ENCODE measurements at regions not wholly inside any gene's neighbourhood (a gene's known extent, or its start where the extent isn't known, plus 50 kb on each side); places are given as distances from the start of the nearest gene placed in this dataset.
A peak's percentile ranks its signal among the peaks of the same experiment; 100 is the strongest.

DNA sequence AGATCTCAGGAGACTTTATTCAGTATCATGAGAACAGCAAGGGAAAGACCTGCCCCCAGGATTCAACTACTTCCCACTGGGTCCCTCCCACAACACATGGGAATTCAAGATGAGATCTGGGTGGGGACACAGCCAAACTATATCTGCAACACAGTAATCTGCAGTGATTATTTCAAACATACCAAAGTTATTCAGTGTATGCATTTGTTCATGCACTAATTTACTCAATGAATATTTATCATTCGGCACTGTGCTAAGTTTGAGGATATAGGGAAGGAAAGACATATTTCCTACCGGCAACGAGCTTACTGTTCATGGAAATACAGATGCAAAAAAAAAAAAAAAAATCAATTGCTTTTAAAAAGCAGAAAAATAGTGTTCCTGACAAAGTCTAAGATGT is 91.6 kb upstream of the IMMP2L start:
- H3K36me3 ChIP-seq (ENCODE audit: control insufficient read depth in 2 of 2, extremely low read depth in 1 of 2, insufficient read depth in 2 of 2, low read length in 2 of 2), result no peaks in the 10 kb centered on the region
- FAIRE-seq (no peak), DNase-seq (ENCODE audit: low read depth, low spot score) (no peak)
- no peak overlapping the region for H3K4me2 ChIP-seq (ENCODE audit: control insufficient read depth, extremely low read depth, insufficient read depth, low read depth, low read length)
- TF ChIP-seq, protein P1, sequence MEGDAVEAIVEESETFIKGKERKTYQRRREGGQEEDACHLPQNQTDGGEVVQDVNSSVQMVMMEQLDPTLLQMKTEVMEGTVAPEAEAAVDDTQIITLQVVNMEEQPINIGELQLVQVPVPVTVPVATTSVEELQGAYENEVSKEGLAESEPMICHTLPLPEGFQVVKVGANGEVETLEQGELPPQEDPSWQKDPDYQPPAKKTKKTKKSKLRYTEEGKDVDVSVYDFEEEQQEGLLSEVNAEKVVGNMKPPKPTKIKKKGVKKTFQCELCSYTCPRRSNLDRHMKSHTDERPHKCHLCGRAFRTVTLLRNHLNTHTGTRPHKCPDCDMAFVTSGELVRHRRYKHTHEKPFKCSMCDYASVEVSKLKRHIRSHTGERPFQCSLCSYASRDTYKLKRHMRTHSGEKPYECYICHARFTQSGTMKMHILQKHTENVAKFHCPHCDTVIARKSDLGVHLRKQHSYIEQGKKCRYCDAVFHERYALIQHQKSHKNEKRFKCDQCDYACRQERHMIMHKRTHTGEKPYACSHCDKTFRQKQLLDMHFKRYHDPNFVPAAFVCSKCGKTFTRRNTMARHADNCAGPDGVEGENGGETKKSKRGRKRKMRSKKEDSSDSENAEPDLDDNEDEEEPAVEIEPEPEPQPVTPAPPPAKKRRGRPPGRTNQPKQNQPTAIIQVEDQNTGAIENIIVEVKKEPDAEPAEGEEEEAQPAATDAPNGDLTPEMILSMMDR (optimal IDR thresholded peaks at IDR 0.05 in 1 of 3, IDR thresholded peaks at IDR 0.05 in 1 of 3, conservative IDR thresholded peaks at IDR 0.05 in 1 of 3; ENCODE audit: extremely low read depth in 1 of 3, insufficient read depth in 2 of 3, low read length in 3 of 3), result no peak
- no peak for TF ChIP-seq EZH2 (IDR thresholded peaks at IDR 0.05; ENCODE audit: low read length)
- H3K4me1 ChIP-seq (ENCODE audit: control insufficient read depth, extremely low read depth, insufficient read depth, low read length), result no peaks in the 10 kb centered on the region
- peaks cover 4% of the 10 kb centered on the region for H3K27me3 ChIP-seq (ENCODE audit: control insufficient read depth, extremely low read depth, insufficient read depth, low read length)
- H3K9me3 ChIP-seq (ENCODE audit: control insufficient read depth, low read depth, low read length), result no peaks in the 10 kb centered on the region
- H3K27ac ChIP-seq (ENCODE audit: control insufficient read depth, insufficient read depth, low read length), result no peak overlapping the region
- H2AFZ ChIP-seq (ENCODE audit: control insufficient read depth, low read length), result no peak overlapping the region
- H4K20me1 ChIP-seq (ENCODE audit: control insufficient read depth, extremely low read depth, insufficient read depth, low read length), result no peaks in the 10 kb centered on the region
- H3K4me3 ChIP-seq (ENCODE audit: control insufficient read depth in 2 of 3, extremely low read depth in 1 of 3, insufficient read depth in 2 of 3, low read depth in 1 of 3, low read length in 3 of 3), result no peak overlapping the region
- dilution Hi-C loops (cut with MboI; ENCODE audit: extremely low pct_ligation_motif_present, low sequenced_read_pairs), result no loop called here
- H3K9me1 ChIP-seq (ENCODE audit: control insufficient read depth, extremely low read depth, insufficient read depth, low read length), result no peaks in the 10 kb centered on the region
- no peaks in the 10 kb centered on the region for H3K79me2 ChIP-seq (ENCODE audit: control insufficient read depth, insufficient read depth, low read length)
- H3K9ac ChIP-seq (ENCODE audit: control insufficient read depth, extremely low read depth, insufficient read depth, low read length), result no peak overlapping the region

DNA sequence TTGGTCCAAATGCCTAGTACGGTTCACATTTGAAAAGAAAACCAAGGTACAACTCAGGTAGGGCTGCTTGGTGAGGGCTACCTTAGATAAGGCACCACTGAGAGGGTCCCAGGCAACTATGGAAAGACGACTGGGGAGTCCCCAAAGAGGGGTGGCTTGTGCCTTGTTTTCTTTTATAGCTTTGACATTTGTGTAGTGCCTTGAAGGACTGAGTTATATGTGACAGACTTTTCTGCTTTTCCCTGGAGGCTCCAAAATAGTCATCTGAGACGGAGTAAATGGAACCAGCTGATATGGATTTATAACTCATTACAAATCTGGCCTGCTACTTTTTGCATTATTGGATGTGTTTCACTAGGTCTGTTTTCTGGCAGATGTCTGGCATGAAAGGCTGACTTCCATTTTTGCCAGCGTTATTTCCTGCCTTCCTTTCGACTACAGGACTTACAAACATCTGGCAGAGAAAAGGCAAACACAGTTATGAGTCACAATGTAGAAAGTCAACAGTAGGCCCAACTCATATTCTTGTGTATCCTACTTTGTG is 88.2 kb upstream of the IMMP2L start:
- no peak for DNase-seq (ENCODE audit: low read depth, low spot score)
- no peak overlapping the region for H2AFZ ChIP-seq (ENCODE audit: control insufficient read depth, low read length)
- H3K9me3 ChIP-seq (ENCODE audit: control insufficient read depth, low read depth, low read length), result no peaks in the 10 kb centered on the region
- H3K4me1 ChIP-seq (ENCODE audit: control insufficient read depth, extremely low read depth, insufficient read depth, low read length), result no peaks in the 10 kb centered on the region
- no peaks in the 10 kb centered on the region for H3K79me2 ChIP-seq (ENCODE audit: control insufficient read depth, insufficient read depth, low read length)
- dilution Hi-C loops (cut with MboI; ENCODE audit: extremely low pct_ligation_motif_present, low sequenced_read_pairs), result no loop called here
- TF ChIP-seq EZH2 (IDR thresholded peaks at IDR 0.05; ENCODE audit: low read length), result no peak
- TF ChIP-seq, protein P1 (optimal IDR thresholded peaks at IDR 0.05 in 1 of 3, IDR thresholded peaks at IDR 0.05 in 1 of 3, conservative IDR thresholded peaks at IDR 0.05 in 1 of 3; ENCODE audit: extremely low read depth in 1 of 3, insufficient read depth in 2 of 3, low read length in 3 of 3), result no peak
- no peak overlapping the region for H3K4me2 ChIP-seq (ENCODE audit: control insufficient read depth, extremely low read depth, insufficient read depth, low read depth, low read length)
- H3K27me3 ChIP-seq (ENCODE audit: control insufficient read depth, extremely low read depth, insufficient read depth, low read length), result peaks cover 4% of the 10 kb centered on the region
- peak; percentile 52 for FAIRE-seq
- no peak overlapping the region for H3K27ac ChIP-seq (ENCODE audit: control insufficient read depth, insufficient read depth, low read length)
- no peak overlapping the region for H3K9ac ChIP-seq (ENCODE audit: control insufficient read depth, extremely low read depth, insufficient read depth, low read length)
- H3K9me1 ChIP-seq (ENCODE audit: control insufficient read depth, extremely low read depth, insufficient read depth, low read length), result no peaks in the 10 kb centered on the region
- H3K36me3 ChIP-seq (ENCODE audit: control insufficient read depth in 2 of 2, extremely low read depth in 1 of 2, insufficient read depth in 2 of 2, low read length in 2 of 2), result no peaks in the 10 kb centered on the region
- no peak overlapping the region for H3K4me3 ChIP-seq (ENCODE audit: control insufficient read depth in 2 of 3, extremely low read depth in 1 of 3, insufficient read depth in 2 of 3, low read depth in 1 of 3, low read length in 3 of 3)
- no peaks in the 10 kb centered on the region for H4K20me1 ChIP-seq (ENCODE audit: control insufficient read depth, extremely low read depth, insufficient read depth, low read length)
